ENCODE measurements at regions not wholly inside any gene's neighbourhood (a gene's known extent, or its start where the extent isn't known, plus 50 kb on each side); places are given as distances from the start of the nearest gene placed in this dataset.

GRCh38 chr17:70230850-70231640, 61.7 kb downstream of the KCNJ2 start:
- ATAC-seq: no peak

GRCh38 chr17:70232466-70232865, 63.1 kb downstream of the KCNJ2 start:
- no peak for ATAC-seq
- no peak for DNase-seq
- intact Hi-C loops (cut with DNase I): no loop called here

More at GRCh38 chr17:70230850-70231640, 61.7 kb downstream of the KCNJ2 start:
- DNase-seq: no peak
- intact Hi-C loops (cut with DNase I): no loop called here

- intact Hi-C loops (cut with DNase I): no loop called here
- no peak for DNase-seq
Observed at GRCh38 chr17:70235252-70235651, 65.9 kb downstream of the KCNJ2 start.

GRCh38 chr17:70238228-70238627, 68.9 kb downstream of the KCNJ2 start:
- ATAC-seq (no peak), DNase-seq (no peak)
- intact Hi-C loops (cut with DNase I): no loop called here

More at GRCh38 chr17:70235252-70235651, 65.9 kb downstream of the KCNJ2 start:
- ATAC-seq: no peak

- ATAC-seq (no peak), DNase-seq (no peak)
- intact Hi-C loops (cut with DNase I): no loop called here
Observed at GRCh38 chr17:70238646-70239045, 69.3 kb downstream of the KCNJ2 start.

GRCh38 chr17:70239391-70239826, 70.1 kb downstream of the KCNJ2 start:
- no peak for ATAC-seq
- intact Hi-C loops (cut with DNase I): no loop called here

GRCh38 chr17:70241071-70241470, 71.7 kb downstream of the KCNJ2 start:
- ATAC-seq: no peak
- no peak for DNase-seq
- intact Hi-C loops (cut with DNase I): no loop called here

More at GRCh38 chr17:70239391-70239826, 70.1 kb downstream of the KCNJ2 start:
- DNase-seq: no peak

GRCh38 chr17:70242781-70243437, 73.6 kb downstream of the KCNJ2 start:
- intact Hi-C loops (cut with DNase I): no loop called here
- DNase-seq: no peak
- no peak for ATAC-seq

- ATAC-seq: no peak
- no peak for DNase-seq
- intact Hi-C loops (cut with DNase I): no loop called here
Observed at GRCh38 chr17:70251706-70252105, 82.4 kb downstream of the KCNJ2 start.

GRCh38 chr17:70254735-70255460, 85.6 kb downstream of the KCNJ2 start:
- no peak for ATAC-seq
- intact Hi-C loops (cut with DNase I): no loop called here
- no peak for DNase-seq

- no peak for DNase-seq
- no peak for ATAC-seq
- intact Hi-C loops (cut with DNase I): no loop called here
Observed at GRCh38 chr17:70256751-70257150, 87.4 kb downstream of the KCNJ2 start.

- DNase-seq (no peak), ATAC-seq (no peak)
- intact Hi-C loops (cut with DNase I): no loop called here
Observed at GRCh38 chr17:70258465-70258864, 89.1 kb downstream of the KCNJ2 start.

GRCh38 chr17:70259400-70259799, 90.1 kb downstream of the KCNJ2 start:
- ATAC-seq: no peak
- DNase-seq: no peak
- intact Hi-C loops (cut with DNase I): no loop called here

GRCh38 chr17:70261170-70261569, 91.8 kb downstream of the KCNJ2 start:
- no peak for ATAC-seq
- intact Hi-C loops (cut with DNase I): no loop called here
- DNase-seq: no peak

- intact Hi-C loops (cut with DNase I): no loop called here
- no peak for DNase-seq
- ATAC-seq: no peak
Observed at GRCh38 chr17:70265471-70265870, 96.1 kb downstream of the KCNJ2 start.

- intact Hi-C loops (cut with DNase I): no loop called here
- no peak for ATAC-seq
- no peak for DNase-seq
Observed at GRCh38 chr17:70266394-70266793, 97.1 kb downstream of the KCNJ2 start.

- no peak for ATAC-seq
- DNase-seq: no peak
- intact Hi-C loops (cut with DNase I): no loop called here
Observed at GRCh38 chr17:70268383-70268782, 99.1 kb downstream of the KCNJ2 start.

- ATAC-seq (no peak), DNase-seq (no peak)
- intact Hi-C loops (cut with DNase I): no loop called here
Observed at GRCh38 chr17:70270554-70270953, 101.2 kb downstream of the KCNJ2 start.

- DNase-seq: no peak
- intact Hi-C loops (cut with DNase I): no loop called here
- ATAC-seq: no peak
Observed at GRCh38 chr17:70271200-70271599, 101.9 kb downstream of the KCNJ2 start.

GRCh38 chr17:70271672-70272071, 102.3 kb downstream of the KCNJ2 start:
- ATAC-seq: no peak
- intact Hi-C loops (cut with DNase I): no loop called here

More at GRCh38 chr17:70271672-70272071, 102.3 kb downstream of the KCNJ2 start:
- DNase-seq: no peak
